Loucy (cell line): ENCODE measurements at regions not wholly inside any gene's neighbourhood (a gene's known extent, or its start where the extent isn't known, plus 50 kb on each side); places are given as distances from the start of the nearest gene placed in this dataset.

Experiments
- H2AFZ ChIP-seq: fragments of 200-600 bp; sonication (generic); 2 replicates; pipeline ENCODE4 v1.6.0; 2016; ENCODE audit warnings: antibody characterized with exemption, mild to moderate bottlenecking, low read length, moderate library complexity
- H3F3A ChIP-seq: fragments of 200-600 bp; 2 replicates; pipeline ENCODE4 v1.6.0; 2016; ENCODE audit warnings: antibody characterized with exemption, low read depth, mild to moderate bottlenecking
- H3K27me3 ChIP-seq: fragments of 200-600 bp; sonication (generic); 2 replicates; pipeline ENCODE4 v1.6.1; 2014; ENCODE audit warnings: low read length, mild to moderate bottlenecking; ENCODE audit not compliant: insufficient read depth, poor library complexity, severe bottlenecking
- H3K36me3 ChIP-seq: fragments of 200-600 bp; sonication (generic); 2 replicates; pipeline ENCODE4 v1.6.1; 2016; ENCODE audit warnings: low read length; ENCODE audit not compliant: insufficient read depth
- H3K4me1 ChIP-seq: fragments of 200-600 bp; sonication (generic); 2 replicates; pipeline ENCODE4 v1.5.1; 2014; ENCODE audit warnings: low read length, mild to moderate bottlenecking; ENCODE audit not compliant: insufficient read depth, poor library complexity, severe bottlenecking
- H3K4me2 ChIP-seq: fragments of 200-600 bp; sonication (generic); 2 replicates; pipeline ENCODE4 v1.6.0; 2014; ENCODE audit warnings: antibody characterized with exemption, low read length, low read depth, mild to moderate bottlenecking; ENCODE audit not compliant: poor library complexity, severe bottlenecking
- H3K4me3 ChIP-seq: fragments of 200-600 bp; sonication (generic); 2 replicates; pipeline ENCODE4 v1.5.1; 2014; ENCODE audit warnings: low read length, mild to moderate bottlenecking, mixed read lengths; ENCODE audit not compliant: poor library complexity, severe bottlenecking
- H3K79me2 ChIP-seq: fragments of 200-600 bp; sonication (generic); 2 replicates; pipeline ENCODE4 v1.6.1; 2014; ENCODE audit warnings: low read length; ENCODE audit not compliant: insufficient read depth
- H3K9ac ChIP-seq: fragments of 200-600 bp; sonication (generic); 2 replicates; pipeline ENCODE4 v1.6.0; 2014; ENCODE audit warnings: mild to moderate bottlenecking, low read depth, low read length, moderate library complexity; ENCODE audit not compliant: poor library complexity, severe bottlenecking
- H3K9me2 ChIP-seq: fragments of 200-600 bp; sonication (generic); replicated peaks from 2 replicates; pipeline ENCODE4 v1.6.1; 2016; ENCODE audit warnings: low read depth, low read length, mixed read lengths
- H3K9me3 ChIP-seq: fragments of 200-600 bp; sonication (generic); 2 replicates; pipeline ENCODE4 v1.6.1; 2014; ENCODE audit warnings: mild to moderate bottlenecking, antibody characterized with exemption, low read length, low read depth; ENCODE audit not compliant: insufficient read depth
- H4K20me1 ChIP-seq: fragments of 200-600 bp; sonication (generic); 2 replicates; pipeline ENCODE4 v1.6.0; 2014; ENCODE audit warnings: antibody characterized with exemption, low read length, mild to moderate bottlenecking; ENCODE audit not compliant: insufficient read depth, poor library complexity, severe bottlenecking
- CTCF ChIP-seq: fragments of 200-600 bp; sonication (generic); conservative IDR thresholded peaks from 2 replicates; pipeline ENCODE4 v1.5.1; 2014; ENCODE audit warnings: mild to moderate bottlenecking, antibody characterized with exemption, low read length
- EZH2phosphoT487 ChIP-seq: fragments of 200-600 bp; IDR thresholded peaks from 2 replicates; pipeline ENCODE4 v1.6.1; 2018; ENCODE audit warnings: antibody characterized with exemption, mild to moderate bottlenecking, moderate library complexity, borderline replicate concordance

- H3K9me2 ChIP-seq, result no peaks in the 10 kb centered on the region
- no peaks in the 10 kb centered on the region for H3F3A ChIP-seq
- H3K9ac ChIP-seq, result no peak overlapping the region
- H2AFZ ChIP-seq, result no peak overlapping the region
- no peaks in the 10 kb centered on the region for H3K9me3 ChIP-seq
- H3K79me2 ChIP-seq, result no peaks in the 10 kb centered on the region
- H3K36me3 ChIP-seq, result no peaks in the 10 kb centered on the region
- no peaks in the 10 kb centered on the region for H3K4me1 ChIP-seq
- H4K20me1 ChIP-seq, result no peaks in the 10 kb centered on the region
- TF ChIP-seq EZH2phosphoT487, result no peak
- TF ChIP-seq CTCF, result no peak
- no peaks in the 10 kb centered on the region for H3K27me3 ChIP-seq
- H3K4me2 ChIP-seq, result no peak overlapping the region
- no peak overlapping the region for H3K4me3 ChIP-seq
These were observed 203.9 kb downstream of the MYRFL start for GRCh38 chr12:70028918-70029317.

GRCh38 chr12:70031046-70031445 lies 206.0 kb downstream of the MYRFL start:
- no peaks in the 10 kb centered on the region for H3K27me3 ChIP-seq
- no peak overlapping the region for H2AFZ ChIP-seq
- H3K9me2 ChIP-seq, result no peaks in the 10 kb centered on the region
- H3K9ac ChIP-seq, result no peak overlapping the region
- H3K9me3 ChIP-seq, result no peaks in the 10 kb centered on the region
- H4K20me1 ChIP-seq, result no peaks in the 10 kb centered on the region
- H3K36me3 ChIP-seq, result no peaks in the 10 kb centered on the region
- no peak overlapping the region for H3K4me3 ChIP-seq
- no peaks in the 10 kb centered on the region for H3K79me2 ChIP-seq
- TF ChIP-seq EZH2phosphoT487 (no peak), CTCF (no peak)
- H3K4me1 ChIP-seq, result no peaks in the 10 kb centered on the region
- no peak overlapping the region for H3K4me2 ChIP-seq
- H3F3A ChIP-seq, result no peaks in the 10 kb centered on the region

DNA sequence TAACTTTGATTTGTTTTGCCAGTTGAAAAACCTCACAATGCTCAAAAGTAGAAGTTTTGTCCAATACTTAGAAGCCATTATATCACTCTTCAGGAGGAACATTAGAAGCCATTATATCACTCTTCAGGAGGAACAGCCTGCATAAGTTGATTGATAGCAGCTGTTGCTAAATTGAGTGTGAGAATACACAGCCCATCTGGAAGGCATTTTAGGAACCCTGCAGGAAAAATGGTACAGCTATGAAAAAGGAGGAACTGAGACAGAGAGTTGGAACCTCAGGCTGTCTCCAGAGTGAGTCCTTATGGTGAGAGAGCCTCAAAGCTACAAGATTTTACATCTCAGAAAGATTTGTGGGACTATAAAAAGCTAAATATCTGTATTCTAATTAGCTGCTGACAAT lies 207.0 kb downstream of the MYRFL start:
- Histone ChIP-seq H4K20me1 (no peaks in the 10 kb centered on the region), H3K4me1 (no peaks in the 10 kb centered on the region), H3K9me3 (no peaks in the 10 kb centered on the region), H3K4me3 (no peak overlapping the region), H3K9ac (no peak overlapping the region), H3K36me3 (no peaks in the 10 kb centered on the region), H3K4me2 (no peak overlapping the region), H3K79me2 (no peaks in the 10 kb centered on the region), H3F3A (no peaks in the 10 kb centered on the region), H3K9me2 (no peaks in the 10 kb centered on the region), H3K27me3 (no peaks in the 10 kb centered on the region), H2AFZ (no peak overlapping the region)
- TF ChIP-seq EZH2phosphoT487 (no peak), CTCF (no peak)
